ENCODE measurements at regions not wholly inside any gene's neighbourhood (a gene's known extent, or its start where the extent isn't known, plus 50 kb on each side); places are given as distances from the start of the nearest gene placed in this dataset.
A peak's percentile ranks its signal among the peaks of the same experiment; 100 is the strongest.

DNA sequence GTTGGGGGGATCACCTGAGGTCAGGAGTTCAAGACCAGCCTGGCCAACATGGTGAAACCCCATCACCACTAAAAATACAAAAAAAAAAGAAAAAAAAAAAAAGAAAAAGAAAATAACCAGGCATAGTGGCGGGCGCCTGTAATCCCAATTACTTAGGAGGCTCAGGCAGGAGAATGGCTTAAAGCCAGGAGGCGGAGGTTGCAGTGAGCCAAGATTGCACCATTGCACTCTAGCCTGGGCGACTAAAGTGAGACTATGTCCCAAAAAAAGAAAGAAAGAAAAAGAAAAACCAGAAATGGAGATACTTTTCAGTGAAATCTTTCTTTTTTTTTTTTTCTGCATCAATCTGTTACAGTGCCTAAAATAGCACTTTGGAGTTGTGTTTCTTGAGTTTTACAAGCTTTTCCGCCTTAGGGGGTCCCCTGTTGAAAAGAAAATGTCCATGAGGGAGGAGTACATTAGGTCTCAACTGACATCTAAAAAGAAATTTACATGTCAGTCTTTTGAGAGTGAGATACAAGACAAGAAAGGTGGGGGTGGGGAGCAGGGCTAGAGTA, 82.9 kb upstream of the VASH1 start:
- intact Hi-C loops (cut with DNase I): no loop called here

DNA sequence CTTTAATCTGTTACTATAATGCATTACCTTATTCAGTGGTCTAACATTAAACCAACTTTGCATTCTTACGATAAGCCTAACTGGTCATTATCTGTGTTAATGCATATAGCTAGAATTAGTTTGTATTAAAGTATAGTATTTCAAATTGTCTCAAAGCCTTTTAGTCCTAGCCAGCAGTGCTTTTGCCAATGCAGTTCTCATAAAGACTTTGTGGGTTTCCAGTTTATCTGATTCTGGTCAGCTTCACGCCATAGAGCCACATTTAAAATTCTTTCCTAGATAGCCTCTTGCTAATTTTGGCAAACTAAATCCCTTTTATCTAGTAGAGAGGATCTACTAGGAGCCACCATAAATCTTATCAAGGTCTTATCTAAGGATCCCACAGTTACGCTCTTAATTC, 78.9 kb upstream of the VASH1 start:
- 79 to 81% methylated on average over 3 of the region's 3 CpGs for WGBS, 2 donors
- Histone ChIP-seq H3K27me3 (no peaks in the 10 kb centered on the region), H3K4me1 (no peaks in the 10 kb centered on the region), H3K36me3 (no peaks in the 10 kb centered on the region), H3K9me3 (peaks cover 0 to 5% (median 0%) of the 10 kb centered on the region in 4 donors), H3K4me3 (no peak overlapping the region), H3K27ac (no peak overlapping the region)
- FAIRE-seq: no peak
- intact Hi-C loops (cut with DNase I): no loop called here
- no peak for DNase-seq
- TF ChIP-seq, protein P1, sequence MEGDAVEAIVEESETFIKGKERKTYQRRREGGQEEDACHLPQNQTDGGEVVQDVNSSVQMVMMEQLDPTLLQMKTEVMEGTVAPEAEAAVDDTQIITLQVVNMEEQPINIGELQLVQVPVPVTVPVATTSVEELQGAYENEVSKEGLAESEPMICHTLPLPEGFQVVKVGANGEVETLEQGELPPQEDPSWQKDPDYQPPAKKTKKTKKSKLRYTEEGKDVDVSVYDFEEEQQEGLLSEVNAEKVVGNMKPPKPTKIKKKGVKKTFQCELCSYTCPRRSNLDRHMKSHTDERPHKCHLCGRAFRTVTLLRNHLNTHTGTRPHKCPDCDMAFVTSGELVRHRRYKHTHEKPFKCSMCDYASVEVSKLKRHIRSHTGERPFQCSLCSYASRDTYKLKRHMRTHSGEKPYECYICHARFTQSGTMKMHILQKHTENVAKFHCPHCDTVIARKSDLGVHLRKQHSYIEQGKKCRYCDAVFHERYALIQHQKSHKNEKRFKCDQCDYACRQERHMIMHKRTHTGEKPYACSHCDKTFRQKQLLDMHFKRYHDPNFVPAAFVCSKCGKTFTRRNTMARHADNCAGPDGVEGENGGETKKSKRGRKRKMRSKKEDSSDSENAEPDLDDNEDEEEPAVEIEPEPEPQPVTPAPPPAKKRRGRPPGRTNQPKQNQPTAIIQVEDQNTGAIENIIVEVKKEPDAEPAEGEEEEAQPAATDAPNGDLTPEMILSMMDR (IDR thresholded peaks at IDR 0.05): no peak
- no peak for ATAC-seq

More for the DNA sequence above, 82.9 kb upstream of the VASH1 start:
- H3K27ac ChIP-seq: no peak overlapping the region
- WGBS, 2 donors: 73 to 90% methylated on average over 4 to 5 of the region's 5 CpGs
- ATAC-seq (no peak), DNase-seq (no peak), FAIRE-seq (no peak)
- no peaks in the 10 kb centered on the region for H3K36me3 ChIP-seq
- no peaks in the 10 kb centered on the region for H3K27me3 ChIP-seq
- peaks cover 0 to 5% (median 0%) of the 10 kb centered on the region in 4 donors for H3K9me3 ChIP-seq
- no peak overlapping the region for H3K4me3 ChIP-seq
- TF ChIP-seq, protein P1 (IDR thresholded peaks at IDR 0.05): no peak
- no peaks in the 10 kb centered on the region for H3K4me1 ChIP-seq

DNA sequence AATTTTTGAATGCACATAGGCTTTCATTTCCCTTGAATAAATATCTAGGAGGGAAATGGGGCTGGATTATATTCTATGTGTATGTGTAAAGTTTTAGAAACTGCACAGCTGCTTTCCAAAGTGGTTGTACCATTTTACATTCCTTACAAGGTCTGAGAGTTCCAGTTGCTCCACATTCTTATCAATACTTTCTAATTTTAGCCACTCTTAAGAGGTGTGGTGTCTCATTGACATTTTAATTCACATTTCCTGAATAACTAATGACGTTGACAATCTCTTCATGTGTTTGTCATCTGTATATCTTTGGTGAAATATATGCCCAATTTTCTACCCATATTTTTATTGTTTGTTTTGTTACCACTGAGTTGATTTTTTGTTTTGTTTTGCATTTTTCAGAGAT, 74.6 kb upstream of the VASH1 start:
- TF ChIP-seq, protein P1 (IDR thresholded peaks at IDR 0.05): no peak
- no peaks in the 10 kb centered on the region for H3K27me3 ChIP-seq
- H3K27ac ChIP-seq: no peak overlapping the region
- 46 to 56% methylated on average over 1 of the region's 1 CpG for WGBS, 2 donors
- H3K4me3 ChIP-seq: no peak overlapping the region
- intact Hi-C loops (cut with DNase I): no loop called here
- no peak for ATAC-seq
- no peaks in the 10 kb centered on the region for H3K4me1 ChIP-seq
- FAIRE-seq: no peak
- no peak for DNase-seq
- H3K9me3 ChIP-seq: peaks cover 0 to 2% (median 0%) of the 10 kb centered on the region in 4 donors
- no peaks in the 10 kb centered on the region for H3K36me3 ChIP-seq

DNA sequence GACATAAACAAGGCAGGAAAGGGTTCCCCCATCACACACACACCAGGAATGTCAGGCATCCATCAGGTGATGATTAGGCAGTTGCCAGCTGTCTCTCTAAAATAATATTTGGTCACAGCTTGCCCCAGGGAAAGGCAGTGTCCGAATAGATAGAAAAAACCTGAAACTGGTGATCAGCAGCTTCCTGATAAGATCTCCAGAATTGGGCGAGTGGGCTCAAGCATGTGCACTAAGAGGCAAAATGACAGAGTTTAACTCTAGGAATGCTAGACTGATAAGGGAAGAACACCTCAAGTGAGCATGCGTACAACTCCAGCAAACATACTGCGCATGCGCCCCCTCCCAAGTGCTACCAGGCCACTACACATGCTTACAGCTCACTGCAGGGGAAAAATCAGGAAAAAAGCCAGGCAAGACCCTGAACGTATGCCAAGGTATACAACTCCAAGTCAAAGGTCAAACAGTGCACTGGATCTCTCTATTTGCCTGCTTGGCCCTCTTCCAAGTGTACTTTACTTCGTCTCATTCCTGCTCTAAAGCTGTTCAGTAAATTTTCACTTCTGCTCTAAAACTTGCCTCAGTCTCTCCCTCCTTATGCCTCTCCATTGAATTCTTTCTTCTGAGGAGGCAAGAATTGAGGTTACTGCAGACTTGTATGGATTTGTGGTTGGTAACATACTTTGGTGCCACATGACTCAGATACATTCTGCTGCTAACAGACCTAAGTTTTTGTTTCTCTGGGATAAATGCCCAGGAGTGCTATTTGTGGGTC, 73.5 kb upstream of the VASH1 start:
- Histone ChIP-seq H3K4me3 (no peak overlapping the region), H3K27ac (no peak overlapping the region), H3K27me3 (no peaks in the 10 kb centered on the region), H3K4me1 (no peaks in the 10 kb centered on the region), H3K36me3 (no peaks in the 10 kb centered on the region), H3K9me3 (no peaks in the 10 kb centered on the region)
- DNase-seq (peak; percentile 47 to 80 (median 72)), ATAC-seq (peak; percentile 67 to 95 (median 85)), FAIRE-seq (no peak)
- WGBS, 2 donors: 13 to 20% methylated on average over 7 of the region's 7 CpGs
- intact Hi-C loops (cut with DNase I): no loop called here
- TF ChIP-seq, protein P1 (IDR thresholded peaks at IDR 0.05): no peak

DNA sequence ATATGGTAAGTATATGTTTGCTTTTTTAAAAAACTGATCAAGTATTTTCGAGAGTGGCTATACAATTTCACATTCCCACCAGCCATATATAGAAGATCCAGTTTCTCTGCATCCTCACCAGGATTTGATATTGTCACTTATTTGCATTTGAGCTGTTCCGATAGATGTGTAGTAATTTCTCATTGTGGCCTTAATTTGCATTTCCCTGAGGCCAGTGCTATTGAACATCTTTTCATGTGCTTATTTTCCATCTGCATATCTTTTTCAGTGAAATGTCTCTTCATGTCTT, 72.9 kb upstream of the VASH1 start:
- Histone ChIP-seq H3K27ac (no peak overlapping the region), H3K9me3 (no peaks in the 10 kb centered on the region), H3K4me3 (no peak overlapping the region), H3K27me3 (no peaks in the 10 kb centered on the region), H3K4me1 (no peaks in the 10 kb centered on the region), H3K36me3 (no peaks in the 10 kb centered on the region)
- ATAC-seq (no peak), DNase-seq (no peak), FAIRE-seq (no peak)
- TF ChIP-seq, protein P1 (IDR thresholded peaks at IDR 0.05): no peak
- intact Hi-C loops (cut with DNase I): no loop called here
- 69 to 70% methylated on average over 2 of the region's 2 CpGs for WGBS, 2 donors
